GM12878 (cell line): ENCODE measurements at regions not wholly inside any gene's neighbourhood (a gene's known extent, or its start where the extent isn't known, plus 50 kb on each side); places are given as distances from the start of the nearest gene placed in this dataset.

ENCODE experiments used
- ATAC-seq: fragments of 200-7000 bp; cut with Tn5 transposase; 3 replicates; pipeline ENCODE4 v1.9.1; 2020; ENCODE audit warnings: mild to moderate bottlenecking, moderate library complexity
- BruUV-seq: library from RNA; stranded (reverse); fragments of 400-500 nt; replicated peaks from 2 replicates; lab custom pipeline; 2021; lab: Mats Ljungman, UMichigan
- CTCF ChIA-PET: fragments of 300-600 bp; sonication (Branson Sonifier 250); formaldehyde crosslinking; extraction: SDS; loops from one replicate; lab custom pipeline; 2021; ENCODE audit warnings: inconsistent platforms; lab: Yijun Ruan, JAX
- POLR2A ChIA-PET: fragments of 350-600 bp; formaldehyde crosslinking; extraction: SDS; loops from one replicate; lab custom pipeline; 2021; ENCODE audit warnings: inconsistent platforms; lab: Charles Lee
- RAD21 ChIA-PET: fragments of 300-600 bp; sonication (Branson Sonifier 250); formaldehyde crosslinking; loops from one replicate; lab custom pipeline; 2023; ENCODE audit warnings: antibody characterized with exemption; ENCODE audit not compliant: unreplicated experiment; lab: Charles Lee
- SMC1A ChIA-PET: fragments of 300-600 bp; sonication (Branson Sonifier 250); formaldehyde crosslinking; loops from one replicate; lab custom pipeline; 2023; ENCODE audit not compliant: unreplicated experiment, uncharacterized antibody; lab: Charles Lee
- DNase-seq: peaks from one replicate; pipeline ENCODE4 v3.0.0-alpha.2; 2011; ENCODE audit warnings: low read depth, low spot score
- FAIRE-seq: peaks from 3 replicates; lab custom pipeline; 2011; peaks lifted over from hg19 to GRCh38; lab: Jason Lieb, UNC
- H2AFZ ChIP-seq: 2 replicates; pipeline ENCODE4 v1.6.0; 2011; ENCODE audit warnings: low read depth, low read length, control low read depth; ENCODE audit not compliant: control insufficient read depth
- H3K27ac ChIP-seq: 2 replicates; pipeline ENCODE4 v1.5.1; 2011; ENCODE audit warnings: control low read depth; ENCODE audit not compliant: control insufficient read depth, insufficient read depth
- H3K27me3 ChIP-seq, 2 experiments: replicated peaks in 1 of 2; 2 replicates each; pipeline versions ENCODE4 v1.6.0 to v1.6.1; 2011; ENCODE audit warnings: low read length in 1 of 2; ENCODE audit not compliant: control insufficient read depth in 2 of 2, insufficient read depth in 2 of 2
- H3K36me3 ChIP-seq, 2 experiments: 2 replicates each; pipeline ENCODE4 v1.5.1; 2011; ENCODE audit warnings: low read length in 1 of 2; ENCODE audit not compliant: control insufficient read depth in 2 of 2, insufficient read depth in 2 of 2
- H3K4me1 ChIP-seq: 2 replicates; pipeline ENCODE4 v1.6.1; 2011; ENCODE audit warnings: mild to moderate bottlenecking, low read length, moderate library complexity, mixed read lengths; ENCODE audit not compliant: control insufficient read depth, insufficient read depth
- H3K4me2 ChIP-seq: 2 replicates; pipeline ENCODE4 v1.6.0; 2011; ENCODE audit warnings: control low read depth; ENCODE audit not compliant: control insufficient read depth, insufficient read depth
- H3K4me3 ChIP-seq: fragments of 200-600 bp; sonication (generic); 2 replicates; pipeline ENCODE4 v1.5.1; 2016
- H3K79me2 ChIP-seq: 2 replicates; pipeline ENCODE4 v1.6.0; 2011; ENCODE audit warnings: low read length; ENCODE audit not compliant: control insufficient read depth, insufficient read depth
- H3K9ac ChIP-seq: 2 replicates; pipeline ENCODE4 v1.8.0; 2011; ENCODE audit warnings: low read length, control low read depth, mixed read lengths; ENCODE audit not compliant: control insufficient read depth, insufficient read depth
- H3K9me3 ChIP-seq: replicated peaks from 3 replicates; pipeline ENCODE4 v1.5.1; 2011; ENCODE audit warnings: mild to moderate bottlenecking, low read length; ENCODE audit not compliant: control insufficient read depth, insufficient read depth
- H4K20me1 ChIP-seq: 2 replicates; pipeline ENCODE4 v1.6.0; 2011; ENCODE audit not compliant: control insufficient read depth, insufficient read depth
- BHLHE40 ChIP-seq, 2 experiments: fragments of 450-650 bp in 1 of 2; IDR thresholded peaks; 2 replicates each; pipeline ENCODE4 v1.6.1; 2011 to 2017; ENCODE audit warnings: low read depth in 2 of 2, borderline replicate concordance in 1 of 2, improper control_type of control experiment in 1 of 2, low read length in 1 of 2, mild to moderate bottlenecking in 1 of 2
- CHD4 ChIP-seq: fragments of 200-600 bp; sonication (generic); IDR thresholded peaks from 2 replicates; pipeline ENCODE4 v1.6.1; 2016; ENCODE audit warnings: mild to moderate bottlenecking
- EGR1 ChIP-seq, 2 experiments: IDR thresholded peaks; 1 replicate in 1 of 2; 2 replicates in 1 of 2; pipeline ENCODE4 v1.6.1; 2011 to 2012; ENCODE audit warnings: low read depth in 2 of 2, low read length in 2 of 2, borderline replicate concordance in 1 of 2, mild to moderate bottlenecking in 1 of 2, moderate library complexity in 1 of 2
- ESRRA ChIP-seq: IDR thresholded peaks from 2 replicates; pipeline ENCODE4 v1.6.1; 2012; ENCODE audit warnings: mild to moderate bottlenecking, low read length, improper control_type of control experiment
- EZH2 ChIP-seq: IDR thresholded peaks from 2 replicates; pipeline ENCODE4 v1.6.1; 2012; ENCODE audit warnings: low read depth, mild to moderate bottlenecking, control low read depth, inconsistent platforms, low read length, borderline replicate concordance; ENCODE audit not compliant: control insufficient read depth
- HDAC2 ChIP-seq: fragments of 200-600 bp; sonication (generic); IDR thresholded peaks from 2 replicates; pipeline ENCODE4 v1.6.1; 2017
- KLF5 ChIP-seq: fragments of 450-650 bp; IDR thresholded peaks from 2 replicates; pipeline ENCODE4 v1.6.1; 2014; ENCODE audit warnings: mild to moderate bottlenecking; ENCODE audit not compliant: partially characterized antibody
- TARDBP ChIP-seq: IDR thresholded peaks from 2 replicates; pipeline ENCODE4 v1.6.1; 2016; ENCODE audit warnings: borderline replicate concordance
- ZNF217 ChIP-seq: fragments of 450-650 bp; IDR thresholded peaks from 2 replicates; pipeline ENCODE4 v1.6.1; 2017; ENCODE audit warnings: antibody characterized with exemption, mild to moderate bottlenecking
- WGBS: methylation state at CpG from one replicate; pipeline ENCODE4 v1.1.6; 2016; ENCODE audit warnings: low lambda C conversion rate; ENCODE audit not compliant: insufficient replicate concordance, insufficient coverage; ENCODE audit errors: missing lambda C conversion rate; 5-methylcytosine and 5-hydroxymethylcytosine counted together
- in situ Hi-C: fragments of 300-500 bp; cut with MboI; formaldehyde crosslinking; loops from 9 replicates; pipeline ENCODE4 v1.14.3; 2018; ENCODE audit warnings: mixed read lengths
- intact Hi-C: fragments of 100-400 bp; cut with micrococcal nuclease; formaldehyde crosslinking; loops from one replicate; pipeline ENCODE4 v1.14.2; 2022; ENCODE audit not compliant: unreplicated experiment
- TF ChIP-seq, protein P1 (sequence below): fragments of 450-650 bp; IDR thresholded peaks from 2 replicates; pipeline ENCODE4 v1.6.1; 2018; ENCODE audit warnings: borderline replicate concordance, mild to moderate bottlenecking; ENCODE audit not compliant: partially characterized antibody
- TF ChIP-seq, protein P2 (sequence below): fragments of 450-650 bp; conservative IDR thresholded peaks from 2 replicates; pipeline ENCODE4 v1.6.1; 2017; ENCODE audit warnings: mild to moderate bottlenecking, moderate library complexity
- TF ChIP-seq, protein P3 (sequence below): fragments of 450-650 bp; IDR thresholded peaks from 2 replicates; pipeline ENCODE4 v1.6.1; 2016; ENCODE audit warnings: mild to moderate bottlenecking
- TF ChIP-seq, protein P4 (sequence below): IDR thresholded peaks from 2 replicates; pipeline ENCODE4 v1.6.1; 2011; ENCODE audit warnings: borderline replicate concordance, low read depth, mild to moderate bottlenecking, moderate library complexity, mixed read lengths, low read length; ENCODE audit not compliant: insufficient read depth; ENCODE audit errors: extremely low read length

DNA sequence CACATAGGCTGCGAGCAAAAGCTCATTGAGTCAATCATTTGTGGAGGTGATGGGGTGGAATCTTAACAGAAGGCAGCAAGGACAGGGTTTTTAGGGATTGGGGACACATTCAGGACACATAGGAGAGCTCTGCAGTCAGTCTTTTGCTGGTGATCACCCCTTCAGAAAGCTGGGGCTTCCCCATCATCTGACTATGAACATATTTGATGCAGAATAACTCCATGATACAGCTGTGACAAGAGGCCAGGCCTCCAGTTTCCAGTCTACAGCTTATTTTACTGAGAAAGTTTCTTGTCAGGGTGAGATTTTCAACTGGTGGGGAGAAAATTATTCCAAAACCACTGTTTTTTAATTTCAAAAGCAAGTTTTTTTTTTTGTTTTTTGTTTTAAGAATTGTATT, 134.2 kb downstream of the TMEM30B start (continued):
- TF ChIP-seq HDAC2: no peak
- TF ChIP-seq TARDBP: no peak
- TF ChIP-seq KLF5: no peak
- TF ChIP-seq, protein P1, sequence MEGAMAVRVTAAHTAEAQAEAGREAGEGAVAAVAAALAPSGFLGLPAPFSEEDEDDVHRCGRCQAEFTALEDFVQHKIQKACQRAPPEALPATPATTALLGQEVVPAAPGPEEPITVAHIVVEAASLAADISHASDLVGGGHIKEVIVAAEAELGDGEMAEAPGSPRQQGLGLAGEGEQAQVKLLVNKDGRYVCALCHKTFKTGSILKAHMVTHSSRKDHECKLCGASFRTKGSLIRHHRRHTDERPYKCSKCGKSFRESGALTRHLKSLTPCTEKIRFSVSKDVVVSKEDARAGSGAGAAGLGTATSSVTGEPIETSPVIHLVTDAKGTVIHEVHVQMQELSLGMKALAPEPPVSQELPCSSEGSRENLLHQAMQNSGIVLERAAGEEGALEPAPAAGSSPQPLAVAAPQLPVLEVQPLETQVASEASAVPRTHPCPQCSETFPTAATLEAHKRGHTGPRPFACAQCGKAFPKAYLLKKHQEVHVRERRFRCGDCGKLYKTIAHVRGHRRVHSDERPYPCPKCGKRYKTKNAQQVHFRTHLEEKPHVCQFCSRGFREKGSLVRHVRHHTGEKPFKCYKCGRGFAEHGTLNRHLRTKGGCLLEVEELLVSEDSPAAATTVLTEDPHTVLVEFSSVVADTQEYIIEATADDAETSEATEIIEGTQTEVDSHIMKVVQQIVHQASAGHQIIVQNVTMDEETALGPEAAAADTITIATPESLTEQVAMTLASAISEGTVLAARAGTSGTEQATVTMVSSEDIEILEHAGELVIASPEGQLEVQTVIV: no peak
- TF ChIP-seq CHD4: no peak

DNA sequence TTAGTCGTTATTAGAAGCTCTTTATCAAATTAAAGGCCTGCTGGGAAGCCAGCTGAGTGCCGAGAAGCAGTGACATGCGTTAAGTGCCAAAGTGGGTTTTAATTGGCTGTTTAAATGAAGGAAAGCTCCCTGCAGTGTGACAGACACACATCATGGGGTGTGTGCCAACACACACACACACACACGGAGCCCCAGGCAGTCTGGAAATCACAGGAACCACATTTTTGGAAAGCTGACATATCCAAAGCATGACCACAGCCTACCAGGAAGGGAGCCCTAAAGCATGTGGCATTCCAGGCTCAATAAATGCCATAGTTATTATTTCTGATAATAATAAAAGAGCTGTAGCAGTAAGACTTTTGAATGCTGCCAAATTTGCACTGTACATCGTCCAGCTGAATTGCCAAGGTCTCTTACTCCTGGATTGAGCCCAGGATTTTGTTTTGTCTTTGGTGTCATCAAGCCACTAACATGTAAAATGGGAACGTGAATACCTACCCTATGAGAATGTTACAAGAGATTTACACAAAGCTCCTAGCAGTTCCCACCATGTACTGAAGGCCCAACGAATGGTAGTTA, 135.1 kb downstream of the TMEM30B start:
- CTCF ChIA-PET: no interaction called here
- RAD21 ChIA-PET: no interaction called here
- SMC1A ChIA-PET: interaction anchor here (1.9 kb wide), 1 partner anchor 22 kb away, joined by 4 read pairs; no protein-coding TSS in a partner anchor
- Histone ChIP-seq H4K20me1 (no peaks in the 10 kb centered on the region), H3K4me3 (no peak overlapping the region), H3K9ac (no peak overlapping the region), H2AFZ (no peak overlapping the region), H3K4me2 (no peak overlapping the region), H3K9me3 (no peaks in the 10 kb centered on the region; the same call in 1 of the 3 replicates), H3K27ac (no peak overlapping the region), H3K36me3 (no peaks in the 10 kb centered on the region), H3K27me3 (no peaks in the 10 kb centered on the region), H3K79me2 (no peaks in the 10 kb centered on the region), H3K4me1 (no peaks in the 10 kb centered on the region)
- intact Hi-C loops (no loop called here), in situ Hi-C loops (no loop called here)
- TF ChIP-seq EZH2 (no peak), BHLHE40 (IDR thresholded peaks at IDR 0.05; ENCODE audit: borderline replicate concordance in 1 of 2, low read depth in 2 of 2, low read length in 1 of 2) (no peak), EGR1 (IDR thresholded peaks at IDR 0.05; ENCODE audit: borderline replicate concordance in 1 of 2, low read depth in 2 of 2, low read length in 2 of 2) (no peak), ZNF217 (no peak), ESRRA (no peak)
- TF ChIP-seq, protein P2, sequence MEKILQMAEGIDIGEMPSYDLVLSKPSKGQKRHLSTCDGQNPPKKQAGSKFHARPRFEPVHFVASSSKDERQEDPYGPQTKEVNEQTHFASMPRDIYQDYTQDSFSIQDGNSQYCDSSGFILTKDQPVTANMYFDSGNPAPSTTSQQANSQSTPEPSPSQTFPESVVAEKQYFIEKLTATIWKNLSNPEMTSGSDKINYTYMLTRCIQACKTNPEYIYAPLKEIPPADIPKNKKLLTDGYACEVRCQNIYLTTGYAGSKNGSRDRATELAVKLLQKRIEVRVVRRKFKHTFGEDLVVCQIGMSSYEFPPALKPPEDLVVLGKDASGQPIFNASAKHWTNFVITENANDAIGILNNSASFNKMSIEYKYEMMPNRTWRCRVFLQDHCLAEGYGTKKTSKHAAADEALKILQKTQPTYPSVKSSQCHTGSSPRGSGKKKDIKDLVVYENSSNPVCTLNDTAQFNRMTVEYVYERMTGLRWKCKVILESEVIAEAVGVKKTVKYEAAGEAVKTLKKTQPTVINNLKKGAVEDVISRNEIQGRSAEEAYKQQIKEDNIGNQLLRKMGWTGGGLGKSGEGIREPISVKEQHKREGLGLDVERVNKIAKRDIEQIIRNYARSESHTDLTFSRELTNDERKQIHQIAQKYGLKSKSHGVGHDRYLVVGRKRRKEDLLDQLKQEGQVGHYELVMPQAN: no peak
- TF ChIP-seq, protein P3, sequence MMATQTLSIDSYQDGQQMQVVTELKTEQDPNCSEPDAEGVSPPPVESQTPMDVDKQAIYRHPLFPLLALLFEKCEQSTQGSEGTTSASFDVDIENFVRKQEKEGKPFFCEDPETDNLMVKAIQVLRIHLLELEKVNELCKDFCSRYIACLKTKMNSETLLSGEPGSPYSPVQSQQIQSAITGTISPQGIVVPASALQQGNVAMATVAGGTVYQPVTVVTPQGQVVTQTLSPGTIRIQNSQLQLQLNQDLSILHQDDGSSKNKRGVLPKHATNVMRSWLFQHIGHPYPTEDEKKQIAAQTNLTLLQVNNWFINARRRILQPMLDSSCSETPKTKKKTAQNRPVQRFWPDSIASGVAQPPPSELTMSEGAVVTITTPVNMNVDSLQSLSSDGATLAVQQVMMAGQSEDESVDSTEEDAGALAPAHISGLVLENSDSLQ: no peak
- TF ChIP-seq, protein P4, sequence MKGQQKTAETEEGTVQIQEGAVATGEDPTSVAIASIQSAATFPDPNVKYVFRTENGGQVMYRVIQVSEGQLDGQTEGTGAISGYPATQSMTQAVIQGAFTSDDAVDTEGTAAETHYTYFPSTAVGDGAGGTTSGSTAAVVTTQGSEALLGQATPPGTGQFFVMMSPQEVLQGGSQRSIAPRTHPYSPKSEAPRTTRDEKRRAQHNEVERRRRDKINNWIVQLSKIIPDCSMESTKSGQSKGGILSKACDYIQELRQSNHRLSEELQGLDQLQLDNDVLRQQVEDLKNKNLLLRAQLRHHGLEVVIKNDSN: no peak
- WGBS: 29% methylated on average over 7 of the region's 7 CpGs
- FAIRE-seq (no peak), DNase-seq (no peak), ATAC-seq (no peak)
- no TSS peak for BruUV-seq
- POLR2A ChIA-PET: no interaction called here
